Psoas muscle (tissue), 7 donors: ENCODE measurements at regions not wholly inside any gene's neighbourhood (a gene's known extent, or its start where the extent isn't known, plus 50 kb on each side); places are given as distances from the start of the nearest gene placed in this dataset.

Experiments used
- ATAC-seq, 4 donors: fragments of 200-7000 bp; cut with Tn5 transposase; one replicate each; pipeline ENCODE4 v1.9.1; 2020; ENCODE audit warnings: moderate library complexity in 3 of 4, mild to moderate bottlenecking in 2 of 4
- DNase-seq, 2 donors: peaks; one replicate each; pipeline ENCODE4 v3.0.0-alpha.2; 2020
- H3K27ac ChIP-seq: fragments of 200-600 bp; one replicate; pipeline ENCODE4 v1.8.0; 2022
- H3K27me3 ChIP-seq, 3 donors: fragments of 200-600 bp in 1 of 3; one replicate each; pipeline versions ENCODE4 v1.6.1 to v1.8.0; 2013 to 2022; ENCODE audit warnings: low read length in 2 of 3, mild to moderate bottlenecking in 2 of 3, moderate library complexity in 1 of 3; ENCODE audit not compliant: insufficient read depth in 3 of 3
- H3K36me3 ChIP-seq, 2 donors: fragments of 200-600 bp in 1 of 2; one replicate each; pipeline versions ENCODE4 v1.6.1 to v1.8.0; 2013 to 2022; ENCODE audit warnings: low read depth in 1 of 2, mild to moderate bottlenecking in 1 of 2, moderate library complexity in 1 of 2; ENCODE audit not compliant: insufficient read depth in 1 of 2
- H3K4me1 ChIP-seq: fragments of 200-600 bp; one replicate; pipeline ENCODE4 v1.8.0; 2022
- H3K4me3 ChIP-seq: fragments of 200-600 bp; one replicate; pipeline ENCODE4 v1.8.0; 2022; ENCODE audit warnings: mild to moderate bottlenecking
- H3K9me3 ChIP-seq: fragments of 200-600 bp; one replicate; pipeline ENCODE4 v1.8.0; 2022
- CTCF ChIP-seq: fragments of 200-600 bp; IDR thresholded peaks from one replicate; pipeline ENCODE4 v1.8.0; 2022; ENCODE audit warnings: antibody characterized with exemption
- WGBS, 3 donors: extraction: QIAGEN DNeasy Blood & Tissue Kit; methylation state at CpG; one replicate each; pipeline versions ENCODE4 v1.1.6 to v1.1.7; 2013; 5-methylcytosine and 5-hydroxymethylcytosine counted together
- intact Hi-C, 2 donors: fragments of 100-400 bp; cut with DNase I; formaldehyde crosslinking; loops; one replicate each; pipeline versions ENCODE4 v1.11.0 to v1.14.2; 2022
- donor health status: healthy with polysubstance abuse.
- donor health status: DM: no; HTN: no; CAD: no; lungs with moderate emphysema.
- donor health status: Bipolar disorder and iron deficiency.
- donor health status: healthy.
- donor health status: DM: yes; HTN: yes; CAD: no.
- donor health status: DM: no; HTN: no; CAD: no.
- donor health status: DM: yes; HTN: yes; CAD: no.

GRCh38 chr12:38016602-38017001, 300.0 kb upstream of the ALG10B start:
- Histone ChIP-seq H3K4me1 (no peaks in the 10 kb centered on the region), H3K4me3 (no peak overlapping the region), H3K9me3 (peaks cover 40% of the 10 kb centered on the region), H3K27me3 (no peaks in the 10 kb centered on the region), H3K27ac (no peak overlapping the region), H3K36me3 (no peaks in the 10 kb centered on the region)
- WGBS, 3 donors = 65 to 67% (median 66%) methylated on average over 4 of the region's 4 CpGs
- intact Hi-C loops = no loop called here
- no peak for TF ChIP-seq CTCF
- DNase-seq = no peak
- no peak for ATAC-seq

- intact Hi-C loops = no loop called here
- peaks cover 31% of the 10 kb centered on the region for H3K9me3 ChIP-seq
- no peak for ATAC-seq
- no peak overlapping the region for H3K27ac ChIP-seq
- H3K36me3 ChIP-seq = no peaks in the 10 kb centered on the region
- H3K27me3 ChIP-seq = no peaks in the 10 kb centered on the region
- H3K4me1 ChIP-seq = no peaks in the 10 kb centered on the region
- 24 to 28% (median 27%) methylated on average over 1 of the region's 1 CpG for WGBS, 3 donors
- H3K4me3 ChIP-seq = no peak overlapping the region
- no peak for TF ChIP-seq CTCF
- no peak for DNase-seq
Observed at GRCh38 chr12:38025916-38026315, 290.7 kb upstream of the ALG10B start.

- H3K36me3 ChIP-seq = no peaks in the 10 kb centered on the region
- intact Hi-C loops = no loop called here
- H3K27me3 ChIP-seq = no peaks in the 10 kb centered on the region
- H3K27ac ChIP-seq = no peak overlapping the region
- 42 to 63% (median 59%) methylated on average over 14 to 16 of the region's 16 CpGs for WGBS, 3 donors
- H3K9me3 ChIP-seq = no peaks in the 10 kb centered on the region
- DNase-seq (no peak), ATAC-seq (no peak)
- no peak overlapping the region for H3K4me3 ChIP-seq
- H3K4me1 ChIP-seq = no peaks in the 10 kb centered on the region
- no peak for TF ChIP-seq CTCF
Observed at GRCh38 chr12:38053113-38053512, 263.5 kb upstream of the ALG10B start.

GRCh38 chr12:38053655-38054464, 262.7 kb upstream of the ALG10B start:
- WGBS, 3 donors = 59 to 65% (median 59%) methylated on average over 34 of the region's 34 CpGs
- no peak for TF ChIP-seq CTCF
- no peaks in the 10 kb centered on the region for H3K27me3 ChIP-seq
- no peaks in the 10 kb centered on the region for H3K36me3 ChIP-seq
- DNase-seq (no peak), ATAC-seq (no peak)
- H3K9me3 ChIP-seq = no peaks in the 10 kb centered on the region
- intact Hi-C loops = no loop called here
- H3K27ac ChIP-seq = no peak overlapping the region
- no peaks in the 10 kb centered on the region for H3K4me1 ChIP-seq
- H3K4me3 ChIP-seq = no peak overlapping the region
